Stimulated activated CD4-positive, alpha-beta T cell treated with anti-CD3 and anti-CD28 coated beads, Interleukin-15, amount 100 ng/mL, for 24 hours (primary cell): ENCODE measurements at regions not wholly inside any gene's neighbourhood (a gene's known extent, or its start where the extent isn't known, plus 50 kb on each side); places are given as distances from the start of the nearest gene placed in this dataset.
"Not testable (repeated sequence)": the region's sequence is repeated elsewhere in the genome, so short reads cannot be mapped to it uniquely, and the experiment has no call there.

ENCODE experiments used
- DNase-seq: peaks from one replicate; pipeline ENCODE4 v3.0.0-alpha.2; 2020

GRCh38 chr2:240243049-240243448 lies 102.6 kb upstream of the OTOS start:
- DNase-seq = not testable (repeated sequence)

- no peak for DNase-seq
Observed at GRCh38 chr2:240244543-240244942, 104.1 kb upstream of the OTOS start.

- DNase-seq = no peak
Observed at GRCh38 chr2:240245184-240245583, 104.7 kb upstream of the OTOS start.

GRCh38 chr2:240245706-240246105 lies 105.2 kb upstream of the OTOS start:
- no peak for DNase-seq

- no peak for DNase-seq
Observed at GRCh38 chr2:240246173-240246820, 105.8 kb upstream of the OTOS start.

- no peak for DNase-seq
Observed at GRCh38 chr2:240247241-240247867, 106.9 kb upstream of the OTOS start.

GRCh38 chr2:240247868-240248720 lies 107.6 kb upstream of the OTOS start:
- DNase-seq = no peak

- no peak for DNase-seq
Observed at GRCh38 chr2:240248721-240249422, 108.4 kb upstream of the OTOS start.

- DNase-seq = no peak
Observed at GRCh38 chr2:240249423-240250149, 109.1 kb upstream of the OTOS start.

GRCh38 chr2:240250150-240250984 lies 109.9 kb upstream of the OTOS start:
- DNase-seq = no peak

- peak; percentile 18 for DNase-seq
Observed at GRCh38 chr2:240250985-240251847, 110.8 kb upstream of the OTOS start.

- no peak for DNase-seq
Observed at GRCh38 chr2:240251848-240252190, 111.4 kb upstream of the OTOS start.

- DNase-seq = no peak
Observed at GRCh38 chr2:240252191-240252871, 111.9 kb upstream of the OTOS start.

- DNase-seq = no peak
Observed at GRCh38 chr2:240252872-240253511, 112.5 kb upstream of the OTOS start.

- DNase-seq = no peak
Observed at GRCh38 chr2:240253583-240254145, 113.2 kb upstream of the OTOS start.

- no peak for DNase-seq
Observed at GRCh38 chr2:240254337-240255164, 114.1 kb upstream of the OTOS start.

GRCh38 chr2:240255165-240255491 lies 114.7 kb upstream of the OTOS start:
- DNase-seq = no peak
